ENCODE measurements at regions not wholly inside any gene's neighbourhood (a gene's known extent, or its start where the extent isn't known, plus 50 kb on each side); places are given as distances from the start of the nearest gene placed in this dataset.

- H3K14ac ChIP-seq (ENCODE audit: insufficient read depth, low read length): no peak overlapping the region
- H3K23me2 ChIP-seq (ENCODE audit: insufficient read length, low read depth, low read length, poor library complexity, severe bottlenecking): no peaks in the 10 kb centered on the region
- H2AFZ ChIP-seq (ENCODE audit: low read length): no peak overlapping the region
- Mint-ChIP-seq H3K9me3 (peaks cover 2 to 5% of the 10 kb centered on the region in 2 experiments; a peak in 2 of 5 replicates), H3K27ac (no peak overlapping the region), H3K27me3 (ENCODE audit: low read depth) (no peaks in the 10 kb centered on the region), H3K36me3 (ENCODE audit: insufficient read depth in 1 of 3, low read depth in 3 of 3) (peaks cover 0 to 4% (median 0%) of the 10 kb centered on the region in 3 experiments; a peak in 1 of 7 replicates), H3K4me3 (no peak overlapping the region), H3K4me1 (no peaks in the 10 kb centered on the region)
- no peak overlapping the region for H3K4me2 ChIP-seq (ENCODE audit: insufficient read depth, insufficient read length, low read length)
- H3K56ac ChIP-seq (ENCODE audit: insufficient read length, low read depth, low read length): no peak overlapping the region
- H3K79me2 ChIP-seq (ENCODE audit: insufficient read depth, low read length): no peaks in the 10 kb centered on the region
- no peaks in the 10 kb centered on the region for H3K79me1 ChIP-seq (ENCODE audit: insufficient read depth, low read depth, low read length, poor library complexity, severe bottlenecking)
- H3K4me1 ChIP-seq (ENCODE audit: insufficient read depth, low read length): no peaks in the 10 kb centered on the region
- no peak overlapping the region for H2BK12ac ChIP-seq (ENCODE audit: insufficient read length, low read depth, low read length)
- no peak overlapping the region for H3K27ac ChIP-seq (ENCODE audit: insufficient read length, low read depth, low read length)
- H4K5ac ChIP-seq (ENCODE audit: insufficient read length, low read depth, low read length): no peak overlapping the region
- H3T11ph ChIP-seq (ENCODE audit: low read length): no peak overlapping the region
- H3K27me3 ChIP-seq (ENCODE audit: insufficient read depth, low read length): no peaks in the 10 kb centered on the region
- no peak overlapping the region for H3K18ac ChIP-seq (ENCODE audit: insufficient read length, low read depth, low read length)
- H2BK15ac ChIP-seq (ENCODE audit: low read depth, low read length): no peak overlapping the region
- H2BK120ac ChIP-seq (ENCODE audit: low read depth, low read length, poor library complexity, severe bottlenecking): no peak overlapping the region
- H4K8ac ChIP-seq (replicated peaks; ENCODE audit: insufficient read length, low read depth, low read length): no peak overlapping the region
- H4K91ac ChIP-seq (ENCODE audit: insufficient read length, low read depth, low read length): no peak overlapping the region
- H2BK5ac ChIP-seq (ENCODE audit: insufficient read length, low read length): no peak overlapping the region
- no peak overlapping the region for H2AK5ac ChIP-seq (ENCODE audit: insufficient read length, low read length)
- no CpG with 5 or more reads among the region's 2 CpGs for WGBS (ENCODE audit: extremely low coverage, insufficient read length, low lambda C conversion rate)
- no peak for DNase-seq
- no peak overlapping the region for H3K4ac ChIP-seq (ENCODE audit: low read depth, low read length)
- H3K9ac ChIP-seq (ENCODE audit: extremely low read depth, insufficient read length, low read length): no peak overlapping the region
- no peaks in the 10 kb centered on the region for H3K9me3 ChIP-seq (ENCODE audit: control insufficient read depth, low read depth, low read length)
- no peak overlapping the region for H2BK20ac ChIP-seq (ENCODE audit: low read depth, low read length, poor library complexity, severe bottlenecking)
- no peaks in the 10 kb centered on the region for H4K20me1 ChIP-seq (ENCODE audit: control insufficient read depth, insufficient read depth, insufficient read length)
- no peak for TF ChIP-seq CTCF (conservative IDR thresholded peaks at IDR 0.05)
- no peak overlapping the region for H3K23ac ChIP-seq (ENCODE audit: insufficient read length, low read depth, low read length)
Observed at GRCh38 chr5:39992617-39993202, 567.9 kb upstream of the DAB2 start.

All from H9 (cell line).